ENCODE measurements at regions not wholly inside any gene's neighbourhood (a gene's known extent, or its start where the extent isn't known, plus 50 kb on each side); places are given as distances from the start of the nearest gene placed in this dataset.

GRCh38 chr14:27090716-27091115 is 492.9 kb upstream of the NOVA1 start:
- no peak for TF ChIP-seq CTCF (IDR thresholded peaks at IDR 0.05; ENCODE audit: low read depth, low read length)
- no peak overlapping the region for H3K4me3 ChIP-seq (ENCODE audit: low read depth, low read length)

GRCh38 chr14:27091973-27092372 is 494.1 kb upstream of the NOVA1 start:
- no peak for TF ChIP-seq CTCF (IDR thresholded peaks at IDR 0.05; ENCODE audit: low read depth, low read length)
- H3K4me3 ChIP-seq (ENCODE audit: low read depth, low read length) = no peak overlapping the region

GRCh38 chr14:27096091-27096490 is 498.3 kb upstream of the NOVA1 start:
- TF ChIP-seq CTCF (IDR thresholded peaks at IDR 0.05; ENCODE audit: low read depth, low read length) = no peak
- no peak overlapping the region for H3K4me3 ChIP-seq (ENCODE audit: low read depth, low read length)

GRCh38 chr14:27098451-27098850 is 500.6 kb upstream of the NOVA1 start:
- TF ChIP-seq CTCF (IDR thresholded peaks at IDR 0.05; ENCODE audit: low read depth, low read length) = no peak
- no peak overlapping the region for H3K4me3 ChIP-seq (ENCODE audit: low read depth, low read length)

- H3K4me3 ChIP-seq (ENCODE audit: low read depth, low read length) = no peak overlapping the region
- TF ChIP-seq CTCF (IDR thresholded peaks at IDR 0.05; ENCODE audit: low read depth, low read length) = no peak
Observed at GRCh38 chr14:27114180-27114579, 516.3 kb upstream of the NOVA1 start.

GRCh38 chr14:27123162-27123561 is 525.3 kb upstream of the NOVA1 start:
- TF ChIP-seq CTCF (IDR thresholded peaks at IDR 0.05; ENCODE audit: low read depth, low read length) = no peak
- no peak overlapping the region for H3K4me3 ChIP-seq (ENCODE audit: low read depth, low read length)

- TF ChIP-seq CTCF (IDR thresholded peaks at IDR 0.05; ENCODE audit: low read depth, low read length) = no peak
- H3K4me3 ChIP-seq (ENCODE audit: low read depth, low read length) = no peak overlapping the region
Observed at GRCh38 chr14:27127838-27128237, 530.0 kb upstream of the NOVA1 start.
